ENCODE measurements at regions not wholly inside any gene's neighbourhood (a gene's known extent, or its start where the extent isn't known, plus 50 kb on each side); places are given as distances from the start of the nearest gene placed in this dataset.

DNA sequence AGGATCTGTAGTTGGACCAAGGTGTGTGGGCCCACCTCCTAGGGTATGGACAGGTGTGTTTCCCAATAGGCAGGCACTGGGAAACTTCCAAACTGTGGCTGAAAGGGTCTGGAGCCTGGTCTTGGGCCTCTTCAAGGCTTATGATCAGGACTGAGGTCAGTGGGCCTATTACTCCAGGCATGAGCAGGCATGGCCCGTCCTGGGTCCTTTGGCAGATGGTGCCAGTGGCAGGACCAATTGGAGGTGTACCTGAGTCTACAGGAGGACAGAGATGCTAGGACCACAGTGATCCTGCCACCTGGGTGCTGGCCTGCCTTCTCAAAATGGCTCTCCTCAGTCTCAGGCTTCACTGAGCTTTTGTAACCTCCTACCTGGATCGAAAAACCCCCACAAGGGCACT is 95.4 kb downstream of the RAB18 start:
- DNase-seq, result no peak

GRCh38 chr10:27600930-27601329 is 96.8 kb downstream of the RAB18 start:
- DNase-seq, result no peak

- DNase-seq, result no peak
Measured at GRCh38 chr10:27601503-27601902, 97.4 kb downstream of the RAB18 start.

GRCh38 chr10:27601946-27602538 is 97.9 kb downstream of the RAB18 start:
- DNase-seq, result no peak

GRCh38 chr10:27603104-27603503 is 99.0 kb downstream of the RAB18 start:
- DNase-seq, result no peak

GRCh38 chr10:27605318-27605717 is 101.2 kb downstream of the RAB18 start:
- DNase-seq, result no peak

DNA sequence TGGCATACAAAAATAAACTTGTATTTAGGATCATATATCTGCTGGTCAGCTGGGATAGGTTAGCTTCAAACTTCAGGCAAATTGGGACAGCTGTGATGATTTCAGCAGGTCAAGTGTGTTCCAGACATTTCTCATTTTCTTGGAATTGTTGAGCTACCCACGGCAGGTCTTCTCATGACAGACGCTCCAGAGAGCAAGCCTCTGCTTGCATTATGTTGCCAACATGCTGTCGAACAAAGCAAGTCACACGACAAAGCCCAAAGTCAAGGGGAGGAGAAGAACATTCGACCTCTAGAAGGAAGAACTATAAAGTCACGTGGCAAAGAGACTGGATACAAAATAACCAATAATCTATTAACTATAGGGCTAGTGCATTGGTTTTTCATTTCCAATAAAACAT is 103.5 kb downstream of the RAB18 start:
- no peak for DNase-seq

- peak in 1 of 2 experiments; percentile 8 for DNase-seq
Measured at GRCh38 chr10:27611236-27611635, 107.1 kb downstream of the RAB18 start.

DNA sequence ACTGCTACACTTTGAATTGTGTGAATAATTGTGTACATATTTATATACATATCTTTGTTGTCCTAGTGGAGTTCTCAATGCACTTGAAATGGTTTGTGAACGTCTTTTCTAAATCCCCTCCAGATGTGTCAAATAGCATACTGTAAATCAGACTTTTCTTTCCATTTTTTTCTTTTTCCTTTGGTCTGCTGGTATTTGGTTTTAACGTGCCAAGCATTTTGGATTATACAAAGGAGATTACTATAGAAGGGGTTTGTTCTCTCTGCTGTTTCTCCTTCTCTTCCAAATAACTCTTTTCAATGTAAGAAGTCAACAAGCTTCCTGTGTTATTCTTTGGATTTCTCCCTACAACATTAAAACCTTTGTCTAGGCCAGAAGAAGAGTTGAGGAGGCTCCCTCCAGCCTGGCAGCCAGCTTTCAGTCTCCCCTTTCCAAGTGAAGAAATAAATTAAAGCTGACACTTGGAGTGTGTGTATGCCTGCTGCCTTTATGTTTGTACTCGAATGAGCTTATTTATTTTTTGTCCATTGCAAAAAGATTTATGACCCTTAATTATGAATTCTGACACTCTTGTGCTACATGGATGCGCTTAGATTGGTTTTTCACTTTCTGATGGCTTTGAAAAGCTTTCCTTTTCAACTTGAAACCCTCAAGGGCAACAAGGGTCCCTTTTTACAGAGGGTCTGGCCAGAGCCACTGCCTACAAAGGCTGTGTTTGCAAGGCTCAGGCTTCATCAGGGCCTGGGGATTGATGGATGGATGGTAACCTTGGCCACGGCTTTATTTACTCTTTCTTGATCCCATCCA is 107.8 kb downstream of the RAB18 start:
- peak; percentile 18 to 25 for DNase-seq

DNA sequence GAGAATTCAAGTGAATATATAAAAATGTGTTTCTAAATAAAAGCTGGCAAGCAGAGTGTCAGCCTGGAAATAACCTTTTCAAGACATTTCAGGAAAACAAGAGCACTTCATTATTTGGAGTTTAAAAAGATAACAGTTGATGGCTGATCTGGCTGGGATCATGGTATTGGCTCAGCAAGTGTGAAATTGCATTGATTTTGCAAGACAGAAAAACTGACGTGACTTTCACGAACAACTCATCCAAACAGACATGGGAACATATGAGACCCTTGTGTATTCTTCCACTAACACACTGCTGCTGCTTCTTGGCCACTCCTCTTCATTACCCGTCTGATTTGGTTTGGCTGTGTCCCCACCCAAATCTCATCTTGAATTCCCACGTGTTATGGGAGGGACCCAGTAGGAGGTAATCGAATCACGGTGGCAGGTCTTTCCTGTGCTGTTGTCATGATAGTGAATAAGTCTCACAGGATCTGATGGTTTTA is 108.5 kb downstream of the RAB18 start:
- DNase-seq, result no peak

DNA sequence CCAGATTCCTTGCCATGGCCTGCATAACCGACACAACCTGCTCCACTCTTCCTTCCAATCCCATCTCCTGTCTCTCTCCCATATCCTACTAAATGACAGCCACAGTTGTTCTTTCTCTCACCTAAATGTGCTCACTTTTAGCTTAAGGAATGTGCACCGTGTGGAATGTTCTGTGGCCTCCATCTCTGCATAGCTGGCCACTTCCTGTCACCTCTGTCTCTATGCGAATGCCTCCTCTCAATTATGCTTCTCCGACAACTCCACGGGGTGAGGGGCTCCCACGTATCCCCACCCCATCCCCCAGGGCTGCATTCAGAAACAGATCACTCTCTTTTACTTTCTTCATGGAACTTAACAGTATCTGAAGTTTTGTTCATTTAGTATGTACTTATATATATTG is 110.7 kb downstream of the RAB18 start:
- no peak for DNase-seq

DNA sequence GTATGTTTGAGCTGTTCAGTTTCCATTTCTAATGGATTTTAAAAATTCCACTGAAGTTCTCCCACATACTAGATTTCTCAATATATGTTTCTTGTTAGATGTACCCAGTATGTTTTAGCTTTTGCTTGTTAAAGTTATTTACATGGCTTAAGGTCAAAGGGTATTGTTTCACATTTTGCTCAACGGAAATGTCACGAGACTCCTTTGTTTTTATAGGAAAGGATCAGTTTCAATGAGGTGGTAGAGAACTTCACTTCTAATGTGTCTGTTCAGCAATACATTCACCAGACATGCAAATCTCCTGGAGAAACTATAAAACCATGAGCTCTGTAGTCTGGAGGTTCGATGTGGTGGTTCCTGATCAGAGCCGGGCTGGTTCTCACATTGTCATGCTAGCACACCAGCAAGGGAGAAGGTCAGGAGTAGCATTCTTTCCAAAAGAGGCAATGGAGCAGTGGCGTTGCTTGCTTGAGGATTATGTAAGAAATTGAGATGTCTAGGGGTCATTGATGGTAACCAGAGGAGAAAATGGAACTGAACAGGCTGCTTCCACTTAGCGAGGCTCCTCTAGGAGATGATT is 114.0 kb downstream of the RAB18 start:
- DNase-seq, result no peak

GRCh38 chr10:27618906-27619305 is 114.8 kb downstream of the RAB18 start:
- DNase-seq, result no peak

DNA sequence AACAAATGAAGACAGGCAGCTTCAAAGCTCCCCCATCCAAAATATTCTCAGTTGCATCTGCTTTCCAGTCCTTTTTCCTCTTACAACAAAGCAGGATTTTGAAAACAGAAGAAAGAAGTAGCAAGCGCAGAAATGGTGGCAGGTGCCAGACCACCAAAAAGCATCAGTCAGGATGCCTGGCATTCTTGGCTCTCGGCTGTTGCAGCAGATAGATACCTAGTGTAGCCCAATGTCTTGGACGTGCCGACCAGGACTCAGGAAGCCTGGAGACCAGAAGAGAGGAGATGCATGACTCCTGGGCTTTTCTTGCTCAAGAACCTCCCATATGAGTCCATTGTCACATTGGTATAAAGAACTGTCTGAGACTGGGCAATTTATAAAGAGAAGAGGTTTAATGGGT is 115.2 kb downstream of the RAB18 start:
- no peak for DNase-seq

GRCh38 chr10:27620430-27621397 is 116.6 kb downstream of the RAB18 start:
- no peak for DNase-seq

GRCh38 chr10:27621461-27621860 is 117.4 kb downstream of the RAB18 start:
- no peak for DNase-seq

DNA sequence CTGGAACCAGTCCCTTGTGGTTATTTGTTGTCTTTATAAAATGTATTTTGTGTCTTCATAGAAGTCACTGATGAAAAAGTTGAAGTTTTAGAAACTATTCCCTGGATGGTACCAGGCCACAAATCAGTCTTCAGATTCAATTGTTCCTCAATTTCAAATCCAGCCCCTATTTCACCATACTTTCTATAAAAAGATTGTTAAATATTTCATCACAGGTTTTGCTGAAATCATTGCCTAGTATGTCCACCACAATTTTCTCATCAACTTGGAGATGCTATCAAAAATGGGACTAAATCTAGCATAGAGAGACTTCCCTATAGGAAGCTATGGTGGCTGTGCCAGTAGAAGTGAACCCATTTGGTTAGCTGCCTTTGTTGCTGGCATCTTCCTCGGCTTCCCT is 118.5 kb downstream of the RAB18 start:
- no peak for DNase-seq
